OCI-LY7 (cell line): ENCODE measurements at regions not wholly inside any gene's neighbourhood (a gene's known extent, or its start where the extent isn't known, plus 50 kb on each side); places are given as distances from the start of the nearest gene placed in this dataset.

Source experiments
- BruUV-seq: library from RNA; stranded (reverse); fragments of 400-500 nt; replicated peaks from 2 replicates; lab custom pipeline; 2021; lab: Mats Ljungman, UMichigan
- CTCF ChIA-PET: fragments of 300-600 bp; sonication (Branson Sonifier 250); formaldehyde crosslinking; loops from one replicate; lab custom pipeline; 2022; ENCODE audit warnings: antibody characterized with exemption; ENCODE audit not compliant: unreplicated experiment; lab: Charles Lee
- POLR2A ChIA-PET: fragments of 300-600 bp; sonication (Branson Sonifier 250); formaldehyde crosslinking; loops from one replicate; lab custom pipeline; 2022; ENCODE audit warnings: antibody characterized with exemption; lab: Charles Lee
- DNase-seq: peaks from one replicate; pipeline ENCODE4 v3.0.0-alpha.2; 2015; ENCODE audit warnings: low spot score
- H2AFZ ChIP-seq: fragments of 200-600 bp; sonication (generic), shearing (Covaris generic); 2 replicates; pipeline ENCODE4 v1.6.1; 2014; ENCODE audit warnings: mild to moderate bottlenecking, antibody characterized with exemption, low read length, moderate library complexity
- H3K27ac ChIP-seq: fragments of 200-600 bp; sonication (generic); 2 replicates; pipeline ENCODE4 v1.5.1; 2014; ENCODE audit warnings: mixed run types, low read depth, mild to moderate bottlenecking, moderate library complexity, low read length, inconsistent platforms; ENCODE audit not compliant: poor library complexity, severe bottlenecking
- H3K36me3 ChIP-seq: fragments of 200-600 bp; sonication (generic); 2 replicates; pipeline ENCODE4 v1.6.1; 2014; ENCODE audit warnings: mild to moderate bottlenecking, antibody characterized with exemption, low read length, moderate library complexity, mixed read lengths; ENCODE audit not compliant: insufficient read depth
- H3K4me1 ChIP-seq: fragments of 200-600 bp; sonication (generic); 2 replicates; pipeline ENCODE4 v1.5.1; 2014; ENCODE audit warnings: mild to moderate bottlenecking, low read length; ENCODE audit not compliant: insufficient read depth, poor library complexity, severe bottlenecking
- H3K4me2 ChIP-seq: fragments of 200-600 bp; sonication (generic); 2 replicates; pipeline ENCODE4 v1.6.1; 2014; ENCODE audit warnings: mild to moderate bottlenecking, low read length
- H3K4me3 ChIP-seq: fragments of 200-600 bp; sonication (generic); 2 replicates; pipeline ENCODE4 v1.5.1; 2014; ENCODE audit warnings: mild to moderate bottlenecking, low read depth, low read length; ENCODE audit not compliant: poor library complexity, severe bottlenecking
- H3K79me2 ChIP-seq: fragments of 200-600 bp; sonication (generic); 2 replicates; pipeline ENCODE4 v1.6.1; 2016; ENCODE audit warnings: low read depth, mild to moderate bottlenecking, low read length, moderate library complexity, mixed read lengths; ENCODE audit not compliant: insufficient read depth
- H3K9me2 ChIP-seq: fragments of 200-600 bp; sonication (generic); 2 replicates; pipeline ENCODE4 v1.6.1; 2016; ENCODE audit warnings: mild to moderate bottlenecking, low read length, mixed read lengths; ENCODE audit not compliant: insufficient read depth
- H3K9me3 ChIP-seq: fragments of 200-600 bp; sonication (generic); 2 replicates; pipeline ENCODE4 v1.6.1; 2014; ENCODE audit warnings: mild to moderate bottlenecking, mixed run types, low read length, mixed read lengths
- H4K20me1 ChIP-seq: fragments of 200-600 bp; sonication (generic); 2 replicates; pipeline ENCODE4 v1.6.1; 2014; ENCODE audit warnings: mild to moderate bottlenecking, antibody characterized with exemption, low read length, moderate library complexity, mixed read lengths; ENCODE audit not compliant: insufficient read depth
- CTCF ChIP-seq: fragments of 200-600 bp; sonication (generic); conservative IDR thresholded peaks from 2 replicates; pipeline ENCODE4 v1.5.1; 2014; ENCODE audit warnings: mild to moderate bottlenecking, antibody characterized with exemption, low read length, moderate library complexity, mixed read lengths
- EZH2phosphoT487 ChIP-seq: fragments of 200-600 bp; sonication (generic); IDR thresholded peaks from 2 replicates; pipeline ENCODE4 v1.6.1; 2018; ENCODE audit warnings: low read depth, borderline replicate concordance, mild to moderate bottlenecking, mixed run types, antibody characterized with exemption, low read length, moderate library complexity, mixed read lengths
- intact Hi-C: fragments of 100-400 bp; cut with micrococcal nuclease; formaldehyde crosslinking; loops from one replicate; pipeline ENCODE4 v1.10.0; 2022; ENCODE audit not compliant: unreplicated experiment

GRCh38 chr2:120650022-120650644 is 85.5 kb upstream of the GLI2 start:
- CTCF ChIA-PET: no interaction called here
- TF ChIP-seq EZH2phosphoT487 (no peak), CTCF (no peak)
- peak; percentile 2 for DNase-seq
- Histone ChIP-seq H2AFZ (no peak overlapping the region), H3K9me2 (no peaks in the 10 kb centered on the region), H3K36me3 (no peaks in the 10 kb centered on the region), H3K27ac (no peak overlapping the region), H3K9me3 (peaks cover 5% of the 10 kb centered on the region; the same call in 1 of the 2 replicates), H3K4me3 (no peak overlapping the region), H4K20me1 (no peaks in the 10 kb centered on the region), H3K79me2 (no peaks in the 10 kb centered on the region), H3K4me1 (no peaks in the 10 kb centered on the region), H3K4me2 (no peak overlapping the region)
- POLR2A ChIA-PET: interaction anchor here (0.7 to 0.8 kb wide), 4 partner anchors 9 to 993 kb away, joined by 3 to 4 read pairs (median 3); no protein-coding TSS in a partner anchor
- BruUV-seq: no TSS peak
- intact Hi-C loops: no loop called here

GRCh38 chr2:120651818-120652217 is 83.8 kb upstream of the GLI2 start:
- Histone ChIP-seq H3K4me3 (no peak overlapping the region), H3K4me2 (no peak overlapping the region), H2AFZ (no peak overlapping the region), H4K20me1 (no peaks in the 10 kb centered on the region), H3K27ac (no peak overlapping the region), H3K36me3 (no peaks in the 10 kb centered on the region), H3K9me3 (peaks cover 5% of the 10 kb centered on the region; the same call in 1 of the 2 replicates), H3K9me2 (no peaks in the 10 kb centered on the region), H3K79me2 (no peaks in the 10 kb centered on the region), H3K4me1 (no peaks in the 10 kb centered on the region)
- no peak for DNase-seq
- POLR2A ChIA-PET: no interaction called here
- no TSS peak for BruUV-seq
- intact Hi-C loops: no loop called here
- TF ChIP-seq EZH2phosphoT487: no peak
- TF ChIP-seq CTCF: no peak
- CTCF ChIA-PET: no interaction called here

GRCh38 chr2:120653046-120653445 is 82.6 kb upstream of the GLI2 start:
- Histone ChIP-seq H3K36me3 (no peaks in the 10 kb centered on the region), H2AFZ (no peak overlapping the region), H3K9me2 (no peaks in the 10 kb centered on the region), H3K4me3 (no peak overlapping the region), H4K20me1 (no peaks in the 10 kb centered on the region), H3K4me1 (no peaks in the 10 kb centered on the region), H3K4me2 (no peak overlapping the region), H3K79me2 (no peaks in the 10 kb centered on the region), H3K9me3 (peaks cover 5% of the 10 kb centered on the region; the same call in 1 of the 2 replicates), H3K27ac (no peak overlapping the region)
- intact Hi-C loops: no loop called here
- DNase-seq: no peak
- ChIA-PET POLR2A (no interaction called here), CTCF (no interaction called here)
- BruUV-seq: no TSS peak
- no peak for TF ChIP-seq EZH2phosphoT487
- TF ChIP-seq CTCF: no peak
